H1 (cell line): ENCODE measurements at regions not wholly inside any gene's neighbourhood (a gene's known extent, or its start where the extent isn't known, plus 50 kb on each side); places are given as distances from the start of the nearest gene placed in this dataset.

Experiments
- CEBPB ChIP-seq: IDR thresholded peaks from 2 replicates; pipeline ENCODE4 v1.6.1; 2012; ENCODE audit warnings: low read depth, low read length
- RNF2 ChIP-seq: fragments of 200-900, 300-1000 bp; sonication (generic); IDR thresholded peaks from 2 replicates; pipeline ENCODE4 v1.7.1; 2016; ENCODE audit warnings: borderline replicate concordance, low read depth, mild to moderate bottlenecking, antibody characterized with exemption, low read length; ENCODE audit not compliant: poor library complexity, severe bottlenecking; ENCODE audit errors: missing control alignments
- TF ChIP-seq, protein P1 (sequence below): IDR thresholded peaks from 2 replicates; pipeline ENCODE4 v1.6.1; 2012; ENCODE audit warnings: low read length, inconsistent platforms

DNA sequence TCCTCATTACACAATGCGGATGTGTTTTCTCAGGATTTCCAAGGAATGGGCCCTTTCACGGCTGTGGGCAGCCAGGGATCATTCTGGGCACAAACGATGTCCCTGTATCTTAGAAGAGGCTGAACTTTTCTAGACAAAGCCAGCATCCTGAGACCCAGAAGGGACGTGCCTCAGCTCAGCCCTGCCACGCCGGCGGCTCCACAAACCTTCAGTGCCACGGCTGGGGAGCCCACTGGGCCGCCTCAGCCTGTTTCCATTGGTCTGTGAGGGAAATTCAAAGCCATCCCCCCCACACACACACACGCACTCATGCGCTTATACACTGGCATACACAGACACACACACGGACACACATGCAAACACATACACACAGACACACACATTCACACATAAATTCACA, 344.9 kb upstream of the MKI67 start (continued):
- TF ChIP-seq, protein P1, sequence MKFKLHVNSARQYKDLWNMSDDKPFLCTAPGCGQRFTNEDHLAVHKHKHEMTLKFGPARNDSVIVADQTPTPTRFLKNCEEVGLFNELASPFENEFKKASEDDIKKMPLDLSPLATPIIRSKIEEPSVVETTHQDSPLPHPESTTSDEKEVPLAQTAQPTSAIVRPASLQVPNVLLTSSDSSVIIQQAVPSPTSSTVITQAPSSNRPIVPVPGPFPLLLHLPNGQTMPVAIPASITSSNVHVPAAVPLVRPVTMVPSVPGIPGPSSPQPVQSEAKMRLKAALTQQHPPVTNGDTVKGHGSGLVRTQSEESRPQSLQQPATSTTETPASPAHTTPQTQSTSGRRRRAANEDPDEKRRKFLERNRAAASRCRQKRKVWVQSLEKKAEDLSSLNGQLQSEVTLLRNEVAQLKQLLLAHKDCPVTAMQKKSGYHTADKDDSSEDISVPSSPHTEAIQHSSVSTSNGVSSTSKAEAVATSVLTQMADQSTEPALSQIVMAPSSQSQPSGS: no peak
- TF ChIP-seq RNF2 (no peak), CEBPB (no peak)
